ENCODE measurements at regions not wholly inside any gene's neighbourhood (a gene's known extent, or its start where the extent isn't known, plus 50 kb on each side); places are given as distances from the start of the nearest gene placed in this dataset.

DNA sequence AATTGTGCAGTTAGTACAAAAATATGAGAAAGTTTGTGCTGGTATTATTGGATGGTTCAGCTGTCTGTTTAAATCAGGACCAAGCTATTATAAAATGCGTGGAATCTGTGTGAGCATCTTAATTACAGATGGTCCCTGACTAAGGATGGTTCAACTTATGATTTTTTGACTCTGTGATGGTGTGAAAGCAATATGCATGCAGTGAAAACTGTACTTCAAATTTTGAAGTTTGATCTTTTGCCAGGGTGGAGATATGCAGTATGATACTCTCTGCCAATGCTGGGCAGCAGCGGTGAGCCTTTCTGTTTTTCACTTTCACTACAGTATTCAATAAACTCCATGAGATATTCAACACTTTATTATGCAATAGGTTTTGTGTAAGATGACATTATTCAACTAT is 189.3 kb downstream of the CHST1 start:
- Histone ChIP-seq H3K27me3 (ENCODE audit: control insufficient read depth, insufficient read depth, low read length) (0 out of 2 replicates have a peak, but pooled peaks cover 4% of the 10 kb centered on the region), H3K4me3 (ENCODE audit: low read depth, low read length) (no peak overlapping the region), H3K36me3 (ENCODE audit: control insufficient read depth, insufficient read depth, low read length) (no peaks in the 10 kb centered on the region)
- TF ChIP-seq, protein P1, sequence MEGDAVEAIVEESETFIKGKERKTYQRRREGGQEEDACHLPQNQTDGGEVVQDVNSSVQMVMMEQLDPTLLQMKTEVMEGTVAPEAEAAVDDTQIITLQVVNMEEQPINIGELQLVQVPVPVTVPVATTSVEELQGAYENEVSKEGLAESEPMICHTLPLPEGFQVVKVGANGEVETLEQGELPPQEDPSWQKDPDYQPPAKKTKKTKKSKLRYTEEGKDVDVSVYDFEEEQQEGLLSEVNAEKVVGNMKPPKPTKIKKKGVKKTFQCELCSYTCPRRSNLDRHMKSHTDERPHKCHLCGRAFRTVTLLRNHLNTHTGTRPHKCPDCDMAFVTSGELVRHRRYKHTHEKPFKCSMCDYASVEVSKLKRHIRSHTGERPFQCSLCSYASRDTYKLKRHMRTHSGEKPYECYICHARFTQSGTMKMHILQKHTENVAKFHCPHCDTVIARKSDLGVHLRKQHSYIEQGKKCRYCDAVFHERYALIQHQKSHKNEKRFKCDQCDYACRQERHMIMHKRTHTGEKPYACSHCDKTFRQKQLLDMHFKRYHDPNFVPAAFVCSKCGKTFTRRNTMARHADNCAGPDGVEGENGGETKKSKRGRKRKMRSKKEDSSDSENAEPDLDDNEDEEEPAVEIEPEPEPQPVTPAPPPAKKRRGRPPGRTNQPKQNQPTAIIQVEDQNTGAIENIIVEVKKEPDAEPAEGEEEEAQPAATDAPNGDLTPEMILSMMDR (IDR thresholded peaks at IDR 0.05; ENCODE audit: insufficient read depth, low read depth, low read length): no peak
- POLR2A ChIA-PET: no interaction called here
- DNase-seq (ENCODE audit: low read depth): no peak
- CTCF ChIA-PET: no interaction called here

DNA sequence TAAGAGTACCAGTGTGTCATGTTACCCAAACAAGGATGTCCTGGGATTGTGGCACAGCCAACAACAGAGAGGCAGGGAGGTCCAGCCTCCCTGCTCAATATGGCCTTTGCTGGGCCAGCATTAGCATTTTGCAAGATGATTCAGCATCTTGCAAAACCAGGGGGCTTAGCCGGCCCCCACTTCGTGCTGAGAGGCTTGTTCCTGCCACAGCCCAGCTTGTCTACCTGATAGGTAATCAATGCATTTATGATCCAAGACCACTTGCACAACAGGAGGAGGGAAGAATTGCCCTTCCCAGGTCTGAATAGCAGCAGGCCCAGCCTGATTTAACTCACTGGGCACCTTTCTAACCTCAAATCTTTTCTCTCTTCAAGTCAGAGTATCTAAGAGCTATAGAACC is 189.0 kb upstream of the SYT13 start:
- no peak overlapping the region for H3K4me3 ChIP-seq (ENCODE audit: low read depth, low read length)
- H3K36me3 ChIP-seq (ENCODE audit: control insufficient read depth, insufficient read depth, low read length): no peaks in the 10 kb centered on the region
- TF ChIP-seq, protein P1 (IDR thresholded peaks at IDR 0.05; ENCODE audit: insufficient read depth, low read depth, low read length): no peak
- ChIA-PET POLR2A (no interaction called here), CTCF (no interaction called here)
- no peak for DNase-seq (ENCODE audit: low read depth)
- 0 out of 2 replicates have a peak, but pooled peaks cover 4% of the 10 kb centered on the region for H3K27me3 ChIP-seq (ENCODE audit: control insufficient read depth, insufficient read depth, low read length)

DNA sequence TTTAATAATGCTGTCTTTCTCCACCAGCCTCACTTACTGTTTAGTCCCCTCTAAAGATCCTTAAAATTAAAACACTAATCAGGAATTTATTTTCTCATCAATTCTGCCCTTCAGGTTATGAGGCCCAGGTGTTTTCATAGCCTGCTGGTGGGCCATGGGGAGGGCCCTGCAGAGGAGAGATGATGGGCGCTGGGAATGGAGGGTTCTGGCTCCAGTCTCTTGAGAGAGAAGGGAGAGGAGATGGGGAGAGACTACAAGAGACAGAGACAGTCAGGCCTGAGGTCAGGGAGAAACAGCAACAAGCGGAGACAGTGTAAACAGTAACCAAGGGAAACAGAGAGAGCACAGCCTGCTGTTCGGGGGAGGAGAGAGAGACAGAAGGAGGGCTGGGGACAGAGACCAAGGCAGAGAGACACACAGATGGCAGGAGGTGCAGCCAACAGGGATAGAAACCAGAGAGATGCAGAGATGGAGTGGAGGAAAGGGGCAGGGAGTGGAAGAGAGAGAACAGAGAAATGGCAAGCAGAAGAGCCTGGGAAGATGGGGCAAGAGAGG is 187.3 kb upstream of the SYT13 start:
- H3K36me3 ChIP-seq (ENCODE audit: control insufficient read depth, insufficient read depth, low read length): no peaks in the 10 kb centered on the region
- TF ChIP-seq, protein P1 (IDR thresholded peaks at IDR 0.05; ENCODE audit: insufficient read depth, low read depth, low read length): no peak
- 0 out of 2 replicates have a peak, but pooled peaks cover 4% of the 10 kb centered on the region for H3K27me3 ChIP-seq (ENCODE audit: control insufficient read depth, insufficient read depth, low read length)
- POLR2A ChIA-PET: no interaction called here
- H3K4me3 ChIP-seq (ENCODE audit: low read depth, low read length): no peak overlapping the region
- DNase-seq (ENCODE audit: low read depth): no peak
- CTCF ChIA-PET: interaction anchor here (0.6 kb wide), 1 partner anchor 126 kb away, joined by 3 read pairs; no protein-coding TSS in a partner anchor

DNA sequence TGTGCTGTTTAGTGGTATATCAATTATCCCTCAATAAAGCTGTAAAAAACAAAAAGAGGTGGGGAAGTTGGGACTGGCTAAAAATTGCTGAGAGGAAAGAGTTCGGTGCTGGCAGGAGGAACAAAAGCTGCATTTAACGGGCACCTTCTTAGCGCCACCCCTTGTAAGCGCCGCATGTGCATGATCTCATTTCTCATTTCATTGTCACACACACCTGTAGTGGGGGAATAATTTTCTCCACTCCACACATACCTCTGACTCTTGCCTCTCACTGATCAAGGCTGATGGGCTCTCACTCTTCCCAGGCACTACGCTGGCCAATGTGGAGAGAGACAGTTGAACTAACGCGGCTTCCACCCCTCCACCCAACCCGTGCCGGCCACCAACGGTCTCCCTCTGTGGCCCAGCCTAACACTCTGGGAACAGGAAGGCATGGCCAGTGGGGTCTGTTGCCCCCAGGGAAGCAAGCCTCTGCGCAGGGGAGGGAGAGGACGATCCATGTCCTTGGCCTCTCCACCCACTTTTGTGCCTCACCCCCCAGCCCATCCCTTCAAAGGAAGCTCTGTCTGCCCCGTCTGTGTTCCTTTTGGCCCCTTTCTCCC is 186.7 kb upstream of the SYT13 start:
- POLR2A ChIA-PET: no interaction called here
- H3K4me3 ChIP-seq (ENCODE audit: low read depth, low read length): no peak overlapping the region
- TF ChIP-seq, protein P1 (IDR thresholded peaks at IDR 0.05; ENCODE audit: insufficient read depth, low read depth, low read length): no peak

DNA sequence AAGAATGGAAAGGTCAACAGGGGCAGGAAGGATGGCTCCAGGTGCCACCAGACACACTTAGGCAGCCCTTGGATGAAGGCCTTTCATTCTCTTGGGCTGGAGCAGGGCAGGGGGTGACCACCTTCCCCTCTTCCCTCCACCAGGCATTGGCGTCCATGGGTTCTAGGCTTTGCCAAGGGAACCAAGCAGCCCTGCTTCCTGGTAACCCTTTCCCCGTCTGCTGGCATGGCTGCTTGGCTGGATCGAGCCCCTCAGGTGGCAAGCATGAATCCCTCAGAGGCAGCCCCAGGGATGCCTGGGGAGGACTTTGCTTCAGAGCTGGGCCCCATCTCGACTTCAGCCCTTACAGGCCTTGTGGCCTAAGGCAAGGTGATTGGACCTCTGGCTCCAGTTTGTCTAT is 185.1 kb upstream of the SYT13 start:
- no peaks in the 10 kb centered on the region for H3K36me3 ChIP-seq (ENCODE audit: control insufficient read depth, insufficient read depth, low read length)
- POLR2A ChIA-PET: no interaction called here
- TF ChIP-seq, protein P1 (IDR thresholded peaks at IDR 0.05; ENCODE audit: insufficient read depth, low read depth, low read length): no peak
- CTCF ChIA-PET: no interaction called here
- H3K27me3 ChIP-seq (ENCODE audit: control insufficient read depth, insufficient read depth, low read length): 0 out of 2 replicates have a peak, but pooled peaks cover 4% of the 10 kb centered on the region
- DNase-seq (ENCODE audit: low read depth): no peak
- no peak overlapping the region for H3K4me3 ChIP-seq (ENCODE audit: low read depth, low read length)

More for the DNA sequence above, 186.7 kb upstream of the SYT13 start:
- 0 out of 2 replicates have a peak, but pooled peaks cover 4% of the 10 kb centered on the region for H3K27me3 ChIP-seq (ENCODE audit: control insufficient read depth, insufficient read depth, low read length)
- no peak for DNase-seq (ENCODE audit: low read depth)
- CTCF ChIA-PET: no interaction called here
- H3K36me3 ChIP-seq (ENCODE audit: control insufficient read depth, insufficient read depth, low read length): no peaks in the 10 kb centered on the region

Measured in BJ (cell line).